HCT116 (cell line): ENCODE measurements at regions not wholly inside any gene's neighbourhood (a gene's known extent, or its start where the extent isn't known, plus 50 kb on each side); places are given as distances from the start of the nearest gene placed in this dataset.

Source experiments
- ATAC-seq: fragments of 200-7000 bp; cut with Tn5 transposase; 2 replicates; pipeline ENCODE4 v1.9.1; 2020; ENCODE audit warnings: mild to moderate bottlenecking, moderate library complexity
- BruUV-seq: library from RNA; stranded (reverse); fragments of 400-500 nt; replicated peaks from 2 replicates; lab custom pipeline; 2021; lab: Mats Ljungman, UMichigan
- CTCF ChIA-PET: fragments of 300-600 bp; sonication (Branson Sonifier 250); formaldehyde crosslinking; loops from one replicate; lab custom pipeline; 2021; ENCODE audit warnings: antibody characterized with exemption; lab: Charles Lee
- POLR2A ChIA-PET: fragments of 300-600, 350-600 bp; sonication (Branson Sonifier 250); formaldehyde crosslinking; loops from one replicate; lab custom pipeline; 2021; ENCODE audit warnings: antibody characterized with exemption; lab: Charles Lee
- RAD21 ChIA-PET, 2 experiments: fragments of 300-600 bp; sonication (Branson Sonifier 250); formaldehyde crosslinking; loops; one replicate each; lab custom pipeline; 2023; ENCODE audit warnings: low total read pairs in 2 of 2; ENCODE audit not compliant: uncharacterized antibody in 2 of 2, unreplicated experiment in 2 of 2, low non-redundant PET in 1 of 2; lab: Charles Lee
- DNase-seq: peaks from one replicate; pipeline ENCODE4 v3.0.0-alpha.2; 2010; ENCODE audit warnings: low read depth, low spot score
- H2AFZ ChIP-seq: fragments of 200-600 bp; shearing (Covaris generic), sonication (generic); 2 replicates; pipeline ENCODE4 v1.6.1; 2017; ENCODE audit warnings: low read depth, mixed run types, mixed read lengths, antibody characterized with exemption, low read length; ENCODE audit not compliant: poor library complexity, severe bottlenecking
- H3K27ac ChIP-seq: 2 replicates; pipeline ENCODE4 v1.5.1; 2012; ENCODE audit warnings: low read depth, low read length
- H3K27me3 ChIP-seq: fragments of 200-600 bp; sonication (generic); 2 replicates; pipeline ENCODE4 v1.6.1; 2016; ENCODE audit warnings: mixed run types, low read length, mixed read lengths; ENCODE audit not compliant: insufficient read depth
- H3K36me3 ChIP-seq, 2 experiments: fragments of 200-500 bp in 1 of 2; fragments of 200-600 bp in 1 of 2; sonication (Bioruptor generic) in 1 of 2; sonication (generic) in 1 of 2; 2 replicates each; pipeline versions ENCODE4 v1.5.1 to v1.6.1; 2014 to 2016; ENCODE audit warnings: low read length in 2 of 2, inconsistent platforms in 1 of 2, mixed read lengths in 1 of 2, mixed run types in 1 of 2; ENCODE audit not compliant: insufficient read depth in 2 of 2, control insufficient read depth in 1 of 2
- H3K4me1 ChIP-seq, 2 experiments: fragments of 200-600 bp in 1 of 2; sonication (generic) in 1 of 2; 2 replicates each; pipeline versions ENCODE4 v1.5.1 to v1.6.1; 2012 to 2017; ENCODE audit warnings: low read length in 2 of 2, inconsistent platforms in 1 of 2, mild to moderate bottlenecking in 1 of 2, mixed read lengths in 1 of 2, mixed run types in 1 of 2, moderate library complexity in 1 of 2; ENCODE audit not compliant: insufficient read depth in 2 of 2, control insufficient read depth in 1 of 2
- H3K4me2 ChIP-seq: fragments of 200-600 bp; sonication (generic); 2 replicates; pipeline ENCODE4 v1.6.1; 2017; ENCODE audit warnings: mixed run types, low read length, mixed read lengths
- H3K4me3 ChIP-seq, 2 experiments: fragments of 200-600 bp in 1 of 2; sonication (generic) in 1 of 2; replicated peaks in 1 of 2; 2 replicates each; pipeline ENCODE4 v1.5.1; 2011 to 2016; ENCODE audit warnings: low read length in 2 of 2, control low read depth in 1 of 2, low read depth in 1 of 2, mild to moderate bottlenecking in 1 of 2, mixed read lengths in 1 of 2, mixed run types in 1 of 2
- H3K79me2 ChIP-seq: fragments of 200-600 bp; sonication (generic); 2 replicates; pipeline ENCODE4 v1.6.1; 2017; ENCODE audit warnings: mild to moderate bottlenecking, mixed run types, low read length, moderate library complexity, mixed read lengths; ENCODE audit not compliant: insufficient read depth
- H3K9ac ChIP-seq: fragments of 200-600 bp; sonication (generic); 2 replicates; pipeline ENCODE4 v1.6.1; 2016; ENCODE audit warnings: low read length, mixed read lengths
- H3K9me2 ChIP-seq: fragments of 200-600 bp; sonication (generic), shearing (Covaris generic); 2 replicates; pipeline ENCODE4 v1.6.1; 2017; ENCODE audit warnings: mixed run types, mild to moderate bottlenecking, moderate library complexity; ENCODE audit not compliant: insufficient read depth
- H3K9me3 ChIP-seq, 2 experiments: fragments of 200-500 bp in 1 of 2; fragments of 200-600 bp in 1 of 2; sonication (Bioruptor generic) in 1 of 2; sonication (generic) in 1 of 2; 2 replicates each; pipeline ENCODE4 v1.6.1; 2014 to 2017; ENCODE audit warnings: low read length in 2 of 2, mixed read lengths in 2 of 2, inconsistent platforms in 1 of 2, low read depth in 1 of 2, mild to moderate bottlenecking in 1 of 2, mixed run types in 1 of 2, moderate library complexity in 1 of 2; ENCODE audit not compliant: control insufficient read depth in 1 of 2, insufficient read depth in 1 of 2
- H4K20me1 ChIP-seq: fragments of 200-600 bp; sonication (generic), shearing (Covaris generic); 2 replicates; pipeline ENCODE4 v1.6.1; 2017; ENCODE audit warnings: mixed run types, mild to moderate bottlenecking, moderate library complexity; ENCODE audit not compliant: insufficient read depth
- ATF3 ChIP-seq: IDR thresholded peaks from 2 replicates; pipeline ENCODE4 v1.6.1; 2012
- CBX3 ChIP-seq: IDR thresholded peaks from 2 replicates; pipeline ENCODE4 v1.6.1; 2012; ENCODE audit warnings: low read depth
- EGR1 ChIP-seq: IDR thresholded peaks from 2 replicates; pipeline ENCODE4 v1.6.1; 2012; ENCODE audit warnings: low read depth
- ELF1 ChIP-seq: IDR thresholded peaks from 2 replicates; pipeline ENCODE4 v1.6.1; 2012; ENCODE audit warnings: low read depth, borderline replicate concordance
- EZH2 ChIP-seq: fragments of 200-600 bp; sonication (generic); IDR thresholded peaks from 2 replicates; pipeline ENCODE4 v1.6.1; 2017; ENCODE audit warnings: antibody characterized with exemption, mixed run types
- EZH2phosphoT487 ChIP-seq: fragments of 200-600 bp; IDR thresholded peaks from 2 replicates; pipeline ENCODE4 v1.6.1; 2018; ENCODE audit warnings: antibody characterized with exemption, borderline replicate concordance
- FOSL1 ChIP-seq: IDR thresholded peaks from 2 replicates; pipeline ENCODE4 v1.6.1; 2012; ENCODE audit warnings: low read depth
- JUND ChIP-seq: IDR thresholded peaks from 2 replicates; pipeline ENCODE4 v1.6.1; 2012
- MAX ChIP-seq: IDR thresholded peaks from 2 replicates; pipeline ENCODE4 v1.6.1; 2012
- POLR2AphosphoS5 ChIP-seq: IDR thresholded peaks from 2 replicates; pipeline ENCODE4 v1.6.1; 2011; ENCODE audit warnings: mild to moderate bottlenecking, low read depth, low read length, moderate library complexity
- RAD21 ChIP-seq: IDR thresholded peaks from 2 replicates; pipeline ENCODE4 v1.6.1; 2012; ENCODE audit warnings: low read depth, mild to moderate bottlenecking
- REST ChIP-seq: IDR thresholded peaks from 2 replicates; pipeline ENCODE4 v1.6.1; 2012; ENCODE audit warnings: low read depth
- SIN3A ChIP-seq: IDR thresholded peaks from 2 replicates; pipeline ENCODE4 v1.6.1; 2012; ENCODE audit warnings: low read depth
- SP1 ChIP-seq: IDR thresholded peaks from 2 replicates; pipeline ENCODE4 v1.6.1; 2012; ENCODE audit warnings: low read depth
- TCF7L2 ChIP-seq: IDR thresholded peaks from 2 replicates; pipeline ENCODE4 v1.7.0; 2011; ENCODE audit warnings: borderline replicate concordance, inconsistent platforms; ENCODE audit not compliant: insufficient read depth, insufficient read length; ENCODE audit errors: extremely low read depth
- YY1 ChIP-seq: IDR thresholded peaks from 2 replicates; pipeline ENCODE4 v1.6.1; 2011; ENCODE audit warnings: low read length, low read depth, moderate library complexity, mild to moderate bottlenecking; ENCODE audit not compliant: insufficient replicate concordance; ENCODE audit errors: extremely low read depth
- ZFX ChIP-seq: fragments of 450-650 bp; IDR thresholded peaks from 2 replicates; pipeline ENCODE4 v1.6.1; 2017
- ZNF274 ChIP-seq: fragments of 200-500 bp; sonication (Bioruptor generic); IDR thresholded peaks from 2 replicates; pipeline ENCODE4 v1.6.1; 2014; ENCODE audit warnings: mild to moderate bottlenecking, low read depth, low read length, inconsistent platforms
- intact Hi-C: fragments of 100-400 bp; cut with micrococcal nuclease; formaldehyde crosslinking; loops from 2 replicates; pipeline ENCODE4 v1.10.0; 2022

GRCh38 chr18:75970212-75970611, 524.8 kb downstream of the ZNF516 start:
- BruUV-seq: no TSS peak
- no peaks in the 10 kb centered on the region for H3K9me3 ChIP-seq
- ATAC-seq (no peak), DNase-seq (no peak)
- CTCF ChIA-PET: no interaction called here
- intact Hi-C loops: no loop called here
- POLR2A ChIA-PET: no interaction called here
- no peak overlapping the region for H3K4me3 ChIP-seq
- no peaks in the 10 kb centered on the region for H3K9me2 ChIP-seq
- RAD21 ChIA-PET: no interaction called here
- H3K36me3 ChIP-seq: no peaks in the 10 kb centered on the region
- no peaks in the 10 kb centered on the region for H4K20me1 ChIP-seq
- no peaks in the 10 kb centered on the region for H3K79me2 ChIP-seq
- no peak overlapping the region for H3K27ac ChIP-seq
- no peak overlapping the region for H3K4me2 ChIP-seq
- H2AFZ ChIP-seq: no peak overlapping the region
- no peaks in the 10 kb centered on the region for H3K27me3 ChIP-seq
- no peaks in the 10 kb centered on the region for H3K4me1 ChIP-seq
- no peak overlapping the region for H3K9ac ChIP-seq
- TF ChIP-seq REST: no peak
- TF ChIP-seq RAD21: no peak
- TF ChIP-seq FOSL1: no peak

- POLR2A ChIA-PET: no interaction called here
- H3K4me1 ChIP-seq: no peaks in the 10 kb centered on the region
- H3K9ac ChIP-seq: no peak overlapping the region
- CTCF ChIA-PET: no interaction called here
- no peaks in the 10 kb centered on the region for H4K20me1 ChIP-seq
- intact Hi-C loops: no loop called here
- H3K79me2 ChIP-seq: no peaks in the 10 kb centered on the region
- no peak overlapping the region for H2AFZ ChIP-seq
- H3K27me3 ChIP-seq: no peaks in the 10 kb centered on the region
- RAD21 ChIA-PET: no interaction called here
- ATAC-seq (no peak), DNase-seq (no peak)
- no peaks in the 10 kb centered on the region for H3K9me3 ChIP-seq
- no peak overlapping the region for H3K4me3 ChIP-seq
- no peak overlapping the region for H3K4me2 ChIP-seq
- H3K9me2 ChIP-seq: no peaks in the 10 kb centered on the region
- BruUV-seq: no TSS peak
- H3K36me3 ChIP-seq: no peaks in the 10 kb centered on the region
- TF ChIP-seq ZNF274 (no peak), ATF3 (no peak), EZH2 (no peak), POLR2AphosphoS5 (no peak), JUND (no peak), EZH2phosphoT487 (no peak), SIN3A (no peak), MAX (no peak), YY1 (no peak), SP1 (no peak), EGR1 (no peak), TCF7L2 (no peak), RAD21 (no peak), ELF1 (no peak), FOSL1 (no peak), ZFX (no peak), CBX3 (no peak)
- no peak overlapping the region for H3K27ac ChIP-seq
Observed at GRCh38 chr18:75966431-75966830, 528.6 kb downstream of the ZNF516 start.
